Smooth muscle cell of the brain vasculature (primary cell): ENCODE measurements at regions not wholly inside any gene's neighbourhood (a gene's known extent, or its start where the extent isn't known, plus 50 kb on each side); places are given as distances from the start of the nearest gene placed in this dataset.
A peak's percentile ranks its signal among the peaks of the same experiment; 100 is the strongest.

ENCODE experiments used
- DNase-seq: peaks from one replicate; pipeline ENCODE4 v3.0.0-alpha.2; 2012; ENCODE audit warnings: low read depth, low spot score

GRCh38 chr13:95352486-95352885 is 51.2 kb upstream of the ABCC4 start:
- no peak for DNase-seq

- DNase-seq = no peak
These were observed 52.9 kb upstream of the ABCC4 start for GRCh38 chr13:95354156-95354555.

GRCh38 chr13:95354680-95355487 is 53.6 kb upstream of the ABCC4 start:
- no peak for DNase-seq

- DNase-seq = no peak
These were observed 54.2 kb upstream of the ABCC4 start for GRCh38 chr13:95355494-95355893.

- no peak for DNase-seq
These were observed 55.7 kb upstream of the ABCC4 start for GRCh38 chr13:95356916-95357315.

GRCh38 chr13:95357875-95358274 is 56.6 kb upstream of the ABCC4 start:
- DNase-seq = no peak

- no peak for DNase-seq
These were observed 58.8 kb upstream of the ABCC4 start for GRCh38 chr13:95360052-95360451.

GRCh38 chr13:95360464-95361097 is 59.3 kb upstream of the ABCC4 start:
- DNase-seq = no peak

- DNase-seq = no peak
These were observed 60.4 kb upstream of the ABCC4 start for GRCh38 chr13:95361686-95362085.

GRCh38 chr13:95362666-95363065 is 61.4 kb upstream of the ABCC4 start:
- DNase-seq = no peak

- no peak for DNase-seq
These were observed 66.1 kb upstream of the ABCC4 start for GRCh38 chr13:95367309-95367843.

GRCh38 chr13:95368998-95369397 is 67.7 kb upstream of the ABCC4 start:
- DNase-seq = no peak

GRCh38 chr13:95375706-95376105 is 74.5 kb upstream of the ABCC4 start:
- DNase-seq = no peak

- DNase-seq = no peak
These were observed 77.4 kb upstream of the ABCC4 start for GRCh38 chr13:95378603-95379002.

GRCh38 chr13:95380468-95381211 is 79.4 kb upstream of the ABCC4 start:
- peak; percentile 46 for DNase-seq

- DNase-seq = no peak
These were observed 79.9 kb upstream of the ABCC4 start for GRCh38 chr13:95381212-95381527.

GRCh38 chr13:95382411-95382810 is 81.2 kb upstream of the ABCC4 start:
- DNase-seq = no peak

GRCh38 chr13:95382916-95383315 is 81.7 kb upstream of the ABCC4 start:
- DNase-seq = no peak

GRCh38 chr13:95385373-95385772 is 84.1 kb upstream of the ABCC4 start:
- no peak for DNase-seq

GRCh38 chr13:95385798-95386197 is 84.5 kb upstream of the ABCC4 start:
- DNase-seq = no peak

- no peak for DNase-seq
These were observed 85.1 kb upstream of the ABCC4 start for GRCh38 chr13:95386370-95386769.

GRCh38 chr13:95387733-95388207 is 86.5 kb upstream of the ABCC4 start:
- DNase-seq = peak; percentile 21
